Heart right ventricle (tissue), 16 donors: ENCODE measurements at regions not wholly inside any gene's neighbourhood (a gene's known extent, or its start where the extent isn't known, plus 50 kb on each side); places are given as distances from the start of the nearest gene placed in this dataset.

ENCODE experiments used
- ATAC-seq, 8 donors: fragments of 200-7000 bp; cut with Tn5 transposase; one replicate each; pipeline ENCODE4 v1.9.1; 2020; ENCODE audit warnings: mild to moderate bottlenecking in 8 of 8, moderate library complexity in 8 of 8, moderate number of reproducible peaks in 1 of 8
- DNase-seq, 2 donors: peaks; one replicate each; pipeline ENCODE4 v3.0.0-alpha.2; 2020
- H3K27ac ChIP-seq, 10 donors: fragments of 200-600 bp; sonication (generic) in 2 of 10; one replicate each; pipeline versions ENCODE4 v1.5.0 to v1.8.0; 2020 to 2022; ENCODE audit warnings: mild to moderate bottlenecking in 3 of 10
- H3K27me3 ChIP-seq, 7 donors: fragments of 200-600 bp; one replicate each; pipeline ENCODE4 v1.8.0; 2021 to 2022; ENCODE audit warnings: mild to moderate bottlenecking in 2 of 7
- H3K36me3 ChIP-seq, 9 donors: fragments of 200-600 bp; sonication (generic) in 1 of 9; one replicate each; pipeline versions ENCODE4 v1.5.0 to v1.8.0; 2020 to 2022; ENCODE audit warnings: mild to moderate bottlenecking in 2 of 9
- H3K4me1 ChIP-seq, 9 donors: fragments of 200-600 bp; sonication (generic) in 1 of 9; one replicate each; pipeline versions ENCODE4 v1.5.0 to v1.8.0; 2020 to 2022; ENCODE audit warnings: mild to moderate bottlenecking in 4 of 9
- H3K4me3 ChIP-seq, 10 donors: fragments of 200-600 bp; sonication (generic) in 2 of 10; one replicate each; pipeline versions ENCODE4 v1.5.0 to v1.8.0; 2020 to 2022; ENCODE audit warnings: mild to moderate bottlenecking in 7 of 10, moderate library complexity in 2 of 10
- H3K9me3 ChIP-seq, 11 donors: fragments of 200-600 bp in 10 of 11; sonication (generic) in 2 of 11; one replicate each; pipeline versions ENCODE4 v1.5.0 to v1.8.0; 2013 to 2022; ENCODE audit warnings: mild to moderate bottlenecking in 2 of 11, control low read depth in 1 of 11, moderate library complexity in 1 of 11
- CTCF ChIP-seq, 9 donors: fragments of 200-600 bp; sonication (generic) in 2 of 9; IDR thresholded peaks; one replicate each; pipeline versions ENCODE4 v1.5.0 to v1.8.0; 2021 to 2022; ENCODE audit warnings: antibody characterized with exemption in 9 of 9, mild to moderate bottlenecking in 5 of 9, moderate library complexity in 1 of 9
- WGBS, 2 donors: extraction: QIAGEN DNeasy Blood & Tissue Kit; methylation state at CpG; one replicate each; pipeline ENCODE4 v1.1.7; 2013; ENCODE audit warnings: inconsistent platforms in 1 of 2; 5-methylcytosine and 5-hydroxymethylcytosine counted together
- intact Hi-C, 10 donors: fragments of 100-400 bp; cut with DNase I; formaldehyde crosslinking; loops; one replicate each; pipeline versions ENCODE4 v1.11.1 to v1.14.2; 2022
- donor health status: Arrhythmogenic right ventricular cardiomyopathy.
- donor health status: ischemic (EF 13 %, LVEDD 7.1; RV severe dilation, severe dysfunction).
- donor health status: healthy with polysubstance abuse.
- donor health status: DM: no; HTN: yes; CAD: no.
- donor health status: DM: no; HTN: no; CAD: no.
- donor health status: ischemic (EF 25% LVEDD 6.9; RV normal size, moderate dysfunction).
- donor health status: ischemic (EF 25% LVEDD 5.7; RV mildly dilated, moderate dysfunction).
- donor health status: healthy.
- donor health status: DM: yes; HTN: yes; CAD: no.
- donor health status: Ischemic cardiomyopathy.
- donor health status: ischemic (EF 35%, LVEDD 5.7; RV mildly dilated, moderate dysfunction).
- donor health status: nonischemic (EF 11% LVEDD 7.7; RV severe dilation, severe dysfunction).
- donor health status: DM: yes; HTN: yes; CAD: no.
- donor health status: PGD.
- donor health status: ischemic (EF 29% LVEDD 5.4; RV normal size, mild dysfunction).
- donor health status: nonischemic (EF 23%, LVEDD 6.1; RV moderate dilation, normal function).

- Histone ChIP-seq H3K4me3 (no peak overlapping the region), H3K9me3 (no peaks in the 10 kb centered on the region), H3K27ac (no peak overlapping the region), H3K4me1 (no peaks in the 10 kb centered on the region), H3K27me3 (no peaks in the 10 kb centered on the region), H3K36me3 (no peaks in the 10 kb centered on the region)
- WGBS, 2 donors: 84 to 86% methylated on average over 2 of the region's 2 CpGs
- ATAC-seq: no peak
- intact Hi-C loops: no loop called here
- DNase-seq: no peak
- no peak for TF ChIP-seq CTCF (IDR thresholded peaks at IDR 0.05)
These were observed 510.3 kb downstream of the GBE1 start for GRCh38 chr3:81251096-81251495.

GRCh38 chr3:81249540-81250029 lies 511.9 kb downstream of the GBE1 start:
- no peak for TF ChIP-seq CTCF (IDR thresholded peaks at IDR 0.05)
- Histone ChIP-seq H3K27me3 (no peaks in the 10 kb centered on the region), H3K36me3 (no peaks in the 10 kb centered on the region), H3K4me3 (no peak overlapping the region), H3K9me3 (no peaks in the 10 kb centered on the region), H3K27ac (no peak overlapping the region), H3K4me1 (no peaks in the 10 kb centered on the region)
- intact Hi-C loops: no loop called here
- no peak for ATAC-seq
- no peak for DNase-seq
- WGBS, 2 donors: 76 to 78% methylated on average over 1 of the region's 1 CpG

- WGBS, 2 donors: 61 to 68% methylated on average over 3 of the region's 3 CpGs
- no peaks in the 10 kb centered on the region for H3K27me3 ChIP-seq
- ATAC-seq: no peak
These were observed 515.9 kb downstream of the GBE1 start for GRCh38 chr3:81245501-81245900.

GRCh38 chr3:81245043-81245442 lies 516.4 kb downstream of the GBE1 start:
- 60 to 66% methylated on average over 2 of the region's 2 CpGs for WGBS, 2 donors
- no peaks in the 10 kb centered on the region for H3K4me1 ChIP-seq
- no peaks in the 10 kb centered on the region for H3K27me3 ChIP-seq
- DNase-seq (no peak), ATAC-seq (peak in 1 of 8 donors; percentile 45)
- no peak for TF ChIP-seq CTCF (IDR thresholded peaks at IDR 0.05)
- H3K9me3 ChIP-seq: no peaks in the 10 kb centered on the region
- H3K4me3 ChIP-seq: no peak overlapping the region
- H3K27ac ChIP-seq: no peak overlapping the region
- intact Hi-C loops: no loop called here
- H3K36me3 ChIP-seq: no peaks in the 10 kb centered on the region

More at GRCh38 chr3:81245501-81245900, 515.9 kb downstream of the GBE1 start:
- Histone ChIP-seq H3K4me3 (no peak overlapping the region), H3K27ac (no peak overlapping the region), H3K4me1 (no peaks in the 10 kb centered on the region), H3K9me3 (no peaks in the 10 kb centered on the region), H3K36me3 (no peaks in the 10 kb centered on the region)
- TF ChIP-seq CTCF (IDR thresholded peaks at IDR 0.05): no peak
- intact Hi-C loops: no loop called here
- DNase-seq: no peak
